ENCODE measurements at regions not wholly inside any gene's neighbourhood (a gene's known extent, or its start where the extent isn't known, plus 50 kb on each side); places are given as distances from the start of the nearest gene placed in this dataset.

DNA sequence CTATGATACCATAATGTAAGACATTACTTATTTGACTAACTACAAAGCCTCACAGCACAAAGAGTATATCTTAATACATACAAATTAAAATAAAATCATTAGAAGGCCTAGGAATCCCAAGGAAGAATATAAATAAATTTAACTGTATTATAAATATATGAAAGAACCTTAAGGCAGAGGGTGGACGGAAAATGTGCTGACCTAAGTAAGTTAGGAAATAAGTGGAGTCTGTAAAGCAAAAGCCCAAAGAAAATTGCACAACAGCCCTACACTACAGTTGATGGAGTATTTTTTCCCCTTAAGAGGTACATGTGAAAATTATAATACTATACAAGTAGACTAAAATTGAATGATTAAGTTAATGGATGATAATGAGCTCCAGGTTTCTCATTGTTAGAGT is 710.1 kb downstream of the NR4A2 start:
- Mint-ChIP-seq H3K27me3 (ENCODE audit: low read depth, unreplicated experiment) (no peaks in the 10 kb centered on the region), H3K9me3 (ENCODE audit: unreplicated experiment) (no peaks in the 10 kb centered on the region), H3K4me3 (ENCODE audit: unreplicated experiment) (no peak overlapping the region), H3K36me3 (ENCODE audit: low read depth, unreplicated experiment) (no peaks in the 10 kb centered on the region), H3K4me1 (ENCODE audit: low read depth, unreplicated experiment) (no peaks in the 10 kb centered on the region), H3K27ac (ENCODE audit: unreplicated experiment) (no peak overlapping the region)
- H3K4me2 ChIP-seq (ENCODE audit: low read length), result no peak overlapping the region
- H2AFZ ChIP-seq (ENCODE audit: low read depth, low read length), result no peak overlapping the region
- H3K79me2 ChIP-seq (ENCODE audit: insufficient read depth, low read length), result no peaks in the 10 kb centered on the region
- H3K4me3 ChIP-seq (ENCODE audit: insufficient read depth, low read depth, low read length), result no peak overlapping the region
- H3K4me1 ChIP-seq (ENCODE audit: insufficient read depth, low read length), result no peaks in the 10 kb centered on the region
- H3K27me3 ChIP-seq (ENCODE audit: insufficient read depth, low read length), result no peaks in the 10 kb centered on the region
- no peak for DNase-seq (ENCODE audit: low read depth)
- no peaks in the 10 kb centered on the region for H3K36me3 ChIP-seq (ENCODE audit: insufficient read depth, low read length)
- no peak overlapping the region for H3K9ac ChIP-seq (ENCODE audit: low read length)
- no peak overlapping the region for H3K27ac ChIP-seq (ENCODE audit: low read depth, low read length)
- H4K20me1 ChIP-seq (ENCODE audit: insufficient read depth, low read length), result no peaks in the 10 kb centered on the region
- TF ChIP-seq, protein P1, sequence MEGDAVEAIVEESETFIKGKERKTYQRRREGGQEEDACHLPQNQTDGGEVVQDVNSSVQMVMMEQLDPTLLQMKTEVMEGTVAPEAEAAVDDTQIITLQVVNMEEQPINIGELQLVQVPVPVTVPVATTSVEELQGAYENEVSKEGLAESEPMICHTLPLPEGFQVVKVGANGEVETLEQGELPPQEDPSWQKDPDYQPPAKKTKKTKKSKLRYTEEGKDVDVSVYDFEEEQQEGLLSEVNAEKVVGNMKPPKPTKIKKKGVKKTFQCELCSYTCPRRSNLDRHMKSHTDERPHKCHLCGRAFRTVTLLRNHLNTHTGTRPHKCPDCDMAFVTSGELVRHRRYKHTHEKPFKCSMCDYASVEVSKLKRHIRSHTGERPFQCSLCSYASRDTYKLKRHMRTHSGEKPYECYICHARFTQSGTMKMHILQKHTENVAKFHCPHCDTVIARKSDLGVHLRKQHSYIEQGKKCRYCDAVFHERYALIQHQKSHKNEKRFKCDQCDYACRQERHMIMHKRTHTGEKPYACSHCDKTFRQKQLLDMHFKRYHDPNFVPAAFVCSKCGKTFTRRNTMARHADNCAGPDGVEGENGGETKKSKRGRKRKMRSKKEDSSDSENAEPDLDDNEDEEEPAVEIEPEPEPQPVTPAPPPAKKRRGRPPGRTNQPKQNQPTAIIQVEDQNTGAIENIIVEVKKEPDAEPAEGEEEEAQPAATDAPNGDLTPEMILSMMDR (IDR thresholded peaks at IDR 0.05; ENCODE audit: insufficient read depth, low read depth, low read length), result no peak
- no peak for TF ChIP-seq EZH2 (IDR thresholded peaks at IDR 0.05; ENCODE audit: insufficient read depth, low read length)
- FAIRE-seq, result no peak
- no peaks in the 10 kb centered on the region for H3K9me3 ChIP-seq (ENCODE audit: insufficient read depth, low read depth, low read length)

DNA sequence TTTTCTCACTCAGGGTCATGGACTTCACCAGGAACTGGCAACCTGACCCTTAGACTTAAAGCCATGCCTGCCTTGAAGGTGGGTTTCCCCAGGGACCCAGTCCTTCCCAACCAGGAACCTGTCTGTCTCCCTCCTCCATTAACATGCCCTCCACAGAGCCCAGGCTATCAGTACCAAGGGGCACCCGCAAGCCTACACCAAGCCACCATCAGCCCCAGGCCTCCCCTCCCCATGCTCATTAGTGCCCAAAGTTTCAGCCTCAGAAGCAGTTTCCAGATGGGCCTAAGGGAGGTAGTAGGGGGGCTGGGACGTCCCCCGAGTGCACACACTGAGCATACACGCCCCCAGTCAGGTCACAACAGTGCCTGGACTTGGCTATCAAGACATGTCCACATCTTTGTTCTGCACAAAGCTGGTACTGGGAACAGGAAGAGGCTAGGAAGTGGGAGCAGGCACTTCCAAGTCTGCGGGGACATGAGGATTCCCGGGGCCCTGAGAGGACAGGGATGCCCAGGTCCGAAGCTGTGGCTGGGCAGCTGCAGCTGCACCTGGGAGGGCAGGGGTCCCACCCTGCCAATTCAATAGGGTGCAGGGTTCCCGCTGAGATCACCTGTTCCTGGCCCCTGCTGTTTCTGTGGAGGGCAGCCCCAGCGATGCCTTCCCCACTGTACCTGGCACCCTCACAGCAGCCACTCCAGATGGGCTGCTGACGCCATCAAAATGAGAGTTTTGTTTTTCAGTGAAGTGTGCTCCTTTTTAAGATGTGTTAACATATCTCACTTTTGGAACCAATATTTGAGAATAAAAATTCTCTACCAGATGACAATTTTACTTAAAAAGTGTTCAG is 731.4 kb downstream of the NR4A2 start:
- TF ChIP-seq, protein P1 (IDR thresholded peaks at IDR 0.05; ENCODE audit: insufficient read depth, low read depth, low read length), result no peak
- TF ChIP-seq EZH2 (IDR thresholded peaks at IDR 0.05; ENCODE audit: insufficient read depth, low read length), result no peak
- no peaks in the 10 kb centered on the region for H3K4me1 ChIP-seq (ENCODE audit: insufficient read depth, low read length)
- H3K27ac Mint-ChIP-seq (ENCODE audit: unreplicated experiment), result no peak overlapping the region
- H3K27me3 Mint-ChIP-seq (ENCODE audit: low read depth, unreplicated experiment), result no peaks in the 10 kb centered on the region
- no peaks in the 10 kb centered on the region for H4K20me1 ChIP-seq (ENCODE audit: insufficient read depth, low read length)
- no peaks in the 10 kb centered on the region for H3K79me2 ChIP-seq (ENCODE audit: insufficient read depth, low read length)
- H3K36me3 ChIP-seq (ENCODE audit: insufficient read depth, low read length), result no peaks in the 10 kb centered on the region
- no peak overlapping the region for H2AFZ ChIP-seq (ENCODE audit: low read depth, low read length)
- FAIRE-seq, result no peak
- H3K9me3 ChIP-seq (ENCODE audit: insufficient read depth, low read depth, low read length), result no peaks in the 10 kb centered on the region
- H3K27me3 ChIP-seq (ENCODE audit: insufficient read depth, low read length), result no peaks in the 10 kb centered on the region
- H3K4me2 ChIP-seq (ENCODE audit: low read length), result no peak overlapping the region
- DNase-seq (ENCODE audit: low read depth), result no peak
- no peak overlapping the region for H3K27ac ChIP-seq (ENCODE audit: low read depth, low read length)
- no peak overlapping the region for H3K4me3 Mint-ChIP-seq (ENCODE audit: unreplicated experiment)
- H3K9ac ChIP-seq (ENCODE audit: low read length), result no peak overlapping the region
- no peak overlapping the region for H3K4me3 ChIP-seq (ENCODE audit: insufficient read depth, low read depth, low read length)
- H3K9me3 Mint-ChIP-seq (ENCODE audit: unreplicated experiment), result no peaks in the 10 kb centered on the region
- H3K36me3 Mint-ChIP-seq (ENCODE audit: low read depth, unreplicated experiment), result no peaks in the 10 kb centered on the region
- no peaks in the 10 kb centered on the region for H3K4me1 Mint-ChIP-seq (ENCODE audit: low read depth, unreplicated experiment)

DNA sequence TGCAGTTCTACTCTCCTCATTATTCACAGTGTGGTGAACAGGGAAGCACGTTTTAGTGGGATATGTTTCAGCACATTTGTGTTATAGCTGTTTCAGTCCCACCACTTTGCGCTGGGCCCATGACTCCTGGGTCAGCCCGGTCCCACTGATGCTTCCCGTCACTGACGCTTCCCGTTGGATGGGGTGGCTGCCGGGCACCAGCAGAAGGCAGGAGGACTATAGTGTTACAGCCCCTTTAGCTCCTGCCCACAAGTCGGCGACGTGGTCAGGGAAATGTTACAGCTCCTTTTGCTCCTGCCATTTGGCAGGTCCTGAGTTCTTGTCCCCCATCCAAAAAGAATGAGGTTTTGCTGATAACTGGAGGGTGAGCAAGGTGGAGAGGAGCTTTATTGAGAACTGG is 732.2 kb downstream of the NR4A2 start:
- H3K27ac Mint-ChIP-seq (ENCODE audit: unreplicated experiment), result no peak overlapping the region
- Histone ChIP-seq H3K4me3 (ENCODE audit: insufficient read depth, low read depth, low read length) (no peak overlapping the region), H2AFZ (ENCODE audit: low read depth, low read length) (no peak overlapping the region), H3K9me3 (ENCODE audit: insufficient read depth, low read depth, low read length) (no peaks in the 10 kb centered on the region), H3K36me3 (ENCODE audit: insufficient read depth, low read length) (no peaks in the 10 kb centered on the region), H3K9ac (ENCODE audit: low read length) (no peak overlapping the region), H4K20me1 (ENCODE audit: insufficient read depth, low read length) (no peaks in the 10 kb centered on the region), H3K4me2 (ENCODE audit: low read length) (no peak overlapping the region), H3K79me2 (ENCODE audit: insufficient read depth, low read length) (no peaks in the 10 kb centered on the region), H3K27ac (ENCODE audit: low read depth, low read length) (no peak overlapping the region), H3K27me3 (ENCODE audit: insufficient read depth, low read length) (no peaks in the 10 kb centered on the region), H3K4me1 (ENCODE audit: insufficient read depth, low read length) (no peaks in the 10 kb centered on the region)
- H3K9me3 Mint-ChIP-seq (ENCODE audit: unreplicated experiment), result no peaks in the 10 kb centered on the region
- no peaks in the 10 kb centered on the region for H3K4me1 Mint-ChIP-seq (ENCODE audit: low read depth, unreplicated experiment)
- no peak for DNase-seq (ENCODE audit: low read depth)
- no peak for FAIRE-seq
- no peaks in the 10 kb centered on the region for H3K27me3 Mint-ChIP-seq (ENCODE audit: low read depth, unreplicated experiment)
- TF ChIP-seq, protein P1 (IDR thresholded peaks at IDR 0.05; ENCODE audit: insufficient read depth, low read depth, low read length), result no peak
- no peak for TF ChIP-seq EZH2 (IDR thresholded peaks at IDR 0.05; ENCODE audit: insufficient read depth, low read length)
- no peak overlapping the region for H3K4me3 Mint-ChIP-seq (ENCODE audit: unreplicated experiment)
- H3K36me3 Mint-ChIP-seq (ENCODE audit: low read depth, unreplicated experiment), result no peaks in the 10 kb centered on the region

All from astrocyte (in vitro differentiated cells and primary cell).